IPS-11a (cell line): ENCODE measurements at regions not wholly inside any gene's neighbourhood (a gene's known extent, or its start where the extent isn't known, plus 50 kb on each side); places are given as distances from the start of the nearest gene placed in this dataset.
"Not testable (repeated sequence)": the region's sequence is repeated elsewhere in the genome, so short reads cannot be mapped to it uniquely, and the experiment has no call there.

Source experiments
- H3K4me3 ChIP-seq: one replicate; pipeline ENCODE4 v1.5.1; 2013; ENCODE audit warnings: low read depth, low read length, control low read depth

GRCh38 chr14:30214461-30215090 is 286.9 kb upstream of the PRKD1 start:
- no peak overlapping the region for H3K4me3 ChIP-seq

- no peak overlapping the region for H3K4me3 ChIP-seq
These were observed 291.3 kb upstream of the PRKD1 start for GRCh38 chr14:30218907-30219306.

- no peak overlapping the region for H3K4me3 ChIP-seq
These were observed 293.9 kb upstream of the PRKD1 start for GRCh38 chr14:30221546-30221945.

GRCh38 chr14:30223385-30223785 is 295.7 kb upstream of the PRKD1 start:
- no peak overlapping the region for H3K4me3 ChIP-seq

GRCh38 chr14:30223966-30224365 is 296.3 kb upstream of the PRKD1 start:
- H3K4me3 ChIP-seq = no peak overlapping the region

- H3K4me3 ChIP-seq = no peak overlapping the region
These were observed 297.5 kb upstream of the PRKD1 start for GRCh38 chr14:30225176-30225575.

GRCh38 chr14:30227436-30227835 is 299.8 kb upstream of the PRKD1 start:
- no peak overlapping the region for H3K4me3 ChIP-seq

- H3K4me3 ChIP-seq = no peak overlapping the region
These were observed 300.2 kb upstream of the PRKD1 start for GRCh38 chr14:30227876-30228275.

- H3K4me3 ChIP-seq = no peak overlapping the region
These were observed 303.1 kb upstream of the PRKD1 start for GRCh38 chr14:30230719-30231118.

GRCh38 chr14:30234966-30235365 is 307.3 kb upstream of the PRKD1 start:
- no peak overlapping the region for H3K4me3 ChIP-seq

GRCh38 chr14:30235485-30235884 is 307.8 kb upstream of the PRKD1 start:
- no peak overlapping the region for H3K4me3 ChIP-seq

- H3K4me3 ChIP-seq = no peak overlapping the region
These were observed 311.3 kb upstream of the PRKD1 start for GRCh38 chr14:30238936-30239335.

GRCh38 chr14:30240018-30240417 is 312.4 kb upstream of the PRKD1 start:
- H3K4me3 ChIP-seq = no peak overlapping the region

GRCh38 chr14:30240685-30241084 is 313.0 kb upstream of the PRKD1 start:
- no peak overlapping the region for H3K4me3 ChIP-seq

GRCh38 chr14:30242744-30243143 is 315.1 kb upstream of the PRKD1 start:
- H3K4me3 ChIP-seq = no peak overlapping the region

- H3K4me3 ChIP-seq = no peak overlapping the region
These were observed 315.6 kb upstream of the PRKD1 start for GRCh38 chr14:30243207-30243606.

GRCh38 chr14:30243805-30244204 is 315.2 kb upstream of the G2E3 start:
- H3K4me3 ChIP-seq = no peak overlapping the region

- not testable (repeated sequence) for H3K4me3 ChIP-seq
These were observed 314.6 kb upstream of the G2E3 start for GRCh38 chr14:30244348-30244747.

GRCh38 chr14:30251017-30251416 is 307.9 kb upstream of the G2E3 start:
- H3K4me3 ChIP-seq = no peak overlapping the region

- no peak overlapping the region for H3K4me3 ChIP-seq
These were observed 307.3 kb upstream of the G2E3 start for GRCh38 chr14:30251557-30252100.

- H3K4me3 ChIP-seq = no peak overlapping the region
These were observed 306.8 kb upstream of the G2E3 start for GRCh38 chr14:30252151-30252550.

GRCh38 chr14:30252783-30253674 is 305.9 kb upstream of the G2E3 start:
- no peak overlapping the region for H3K4me3 ChIP-seq
